ENCODE measurements at regions not wholly inside any gene's neighbourhood (a gene's known extent, or its start where the extent isn't known, plus 50 kb on each side); places are given as distances from the start of the nearest gene placed in this dataset.
A peak's percentile ranks its signal among the peaks of the same experiment; 100 is the strongest.
"Not testable (repeated sequence)": the region's sequence is repeated elsewhere in the genome, so short reads cannot be mapped to it uniquely, and the experiment has no call there.

GRCh38 chr12:59113831-59114615 is 193.7 kb upstream of the LRIG3 start:
- peaks cover 7% of the 10 kb centered on the region for H3K4me1 Mint-ChIP-seq (ENCODE audit: low read depth, unreplicated experiment)
- H3K27ac Mint-ChIP-seq (ENCODE audit: unreplicated experiment): no peak overlapping the region
- H3K36me3 Mint-ChIP-seq (ENCODE audit: insufficient read depth, unreplicated experiment): no peaks in the 10 kb centered on the region
- peaks cover 5% of the 10 kb centered on the region for H3K9me3 Mint-ChIP-seq (ENCODE audit: low read depth, unreplicated experiment)
- CTCF ChIA-PET: interaction anchor here (0.9 to 1.4 kb wide), 3 partner anchors 13 to 51 kb away, joined by 3 to 6 read pairs (median 4); no protein-coding TSS in a partner anchor
- H3K4me3 Mint-ChIP-seq (ENCODE audit: low read depth, unreplicated experiment): no peak overlapping the region
- no TSS peak for BruUV-seq (replicated peaks)
- intact Hi-C loops (cut with micrococcal nuclease; ENCODE audit: unreplicated experiment): loop anchor here (1.0 to 5.0 kb wide), 3 partner anchors 36 to 259 kb away; no protein-coding TSS in a partner anchor
- H3K27me3 Mint-ChIP-seq (ENCODE audit: unreplicated experiment): no peaks in the 10 kb centered on the region
- DNase-seq: peak; percentile 90
- TF ChIP-seq, protein P1, sequence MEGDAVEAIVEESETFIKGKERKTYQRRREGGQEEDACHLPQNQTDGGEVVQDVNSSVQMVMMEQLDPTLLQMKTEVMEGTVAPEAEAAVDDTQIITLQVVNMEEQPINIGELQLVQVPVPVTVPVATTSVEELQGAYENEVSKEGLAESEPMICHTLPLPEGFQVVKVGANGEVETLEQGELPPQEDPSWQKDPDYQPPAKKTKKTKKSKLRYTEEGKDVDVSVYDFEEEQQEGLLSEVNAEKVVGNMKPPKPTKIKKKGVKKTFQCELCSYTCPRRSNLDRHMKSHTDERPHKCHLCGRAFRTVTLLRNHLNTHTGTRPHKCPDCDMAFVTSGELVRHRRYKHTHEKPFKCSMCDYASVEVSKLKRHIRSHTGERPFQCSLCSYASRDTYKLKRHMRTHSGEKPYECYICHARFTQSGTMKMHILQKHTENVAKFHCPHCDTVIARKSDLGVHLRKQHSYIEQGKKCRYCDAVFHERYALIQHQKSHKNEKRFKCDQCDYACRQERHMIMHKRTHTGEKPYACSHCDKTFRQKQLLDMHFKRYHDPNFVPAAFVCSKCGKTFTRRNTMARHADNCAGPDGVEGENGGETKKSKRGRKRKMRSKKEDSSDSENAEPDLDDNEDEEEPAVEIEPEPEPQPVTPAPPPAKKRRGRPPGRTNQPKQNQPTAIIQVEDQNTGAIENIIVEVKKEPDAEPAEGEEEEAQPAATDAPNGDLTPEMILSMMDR (IDR thresholded peaks at IDR 0.05; ENCODE audit: unreplicated experiment): peak; percentile 89

GRCh38 chr12:59111851-59112250 is 191.5 kb upstream of the LRIG3 start:
- no TSS peak for BruUV-seq (replicated peaks)
- no peak overlapping the region for H3K27ac Mint-ChIP-seq (ENCODE audit: unreplicated experiment)
- CTCF ChIA-PET: no interaction called here
- peaks cover 7% of the 10 kb centered on the region for H3K4me1 Mint-ChIP-seq (ENCODE audit: low read depth, unreplicated experiment)
- no peak for DNase-seq
- H3K36me3 Mint-ChIP-seq (ENCODE audit: insufficient read depth, unreplicated experiment): no peaks in the 10 kb centered on the region
- no peaks in the 10 kb centered on the region for H3K27me3 Mint-ChIP-seq (ENCODE audit: unreplicated experiment)
- no peaks in the 10 kb centered on the region for H3K9me3 Mint-ChIP-seq (ENCODE audit: low read depth, unreplicated experiment)
- TF ChIP-seq, protein P1 (IDR thresholded peaks at IDR 0.05; ENCODE audit: unreplicated experiment): no peak
- intact Hi-C loops (cut with micrococcal nuclease; ENCODE audit: unreplicated experiment): loop anchor here (5.0 kb wide), 1 partner anchor 55 kb away; no protein-coding TSS in a partner anchor
- no peak overlapping the region for H3K4me3 Mint-ChIP-seq (ENCODE audit: low read depth, unreplicated experiment)

DNA sequence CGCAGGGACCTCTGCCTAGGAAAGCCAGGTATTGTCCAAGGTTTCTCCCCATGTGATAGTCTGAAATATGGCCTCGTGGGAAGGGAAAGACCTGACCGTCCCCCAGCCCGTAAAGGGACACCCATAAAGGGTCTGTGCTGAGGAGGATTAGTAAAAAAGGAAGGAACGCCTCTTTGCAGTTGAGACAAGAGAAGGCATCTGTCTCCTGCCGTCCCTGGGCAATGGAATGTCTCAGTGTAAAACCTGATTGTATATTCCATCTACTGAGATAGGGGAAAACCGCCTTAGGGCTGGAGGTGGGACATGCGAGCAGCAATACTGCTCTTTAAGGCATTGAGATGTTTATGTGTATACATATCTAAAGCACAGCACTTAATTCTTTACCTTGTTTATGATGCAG is 188.2 kb upstream of the LRIG3 start:
- DNase-seq; H3K27ac Mint-ChIP-seq (ENCODE audit: unreplicated experiment); BruUV-seq (replicated peaks); intact Hi-C loops (cut with micrococcal nuclease; ENCODE audit: unreplicated experiment); H3K27me3 Mint-ChIP-seq (ENCODE audit: unreplicated experiment); H3K4me3 Mint-ChIP-seq (ENCODE audit: low read depth, unreplicated experiment); H3K36me3 Mint-ChIP-seq (ENCODE audit: insufficient read depth, unreplicated experiment); H3K4me1 Mint-ChIP-seq (ENCODE audit: low read depth, unreplicated experiment); H3K9me3 Mint-ChIP-seq (ENCODE audit: low read depth, unreplicated experiment); CTCF ChIA-PET: not testable (repeated sequence)

DNA sequence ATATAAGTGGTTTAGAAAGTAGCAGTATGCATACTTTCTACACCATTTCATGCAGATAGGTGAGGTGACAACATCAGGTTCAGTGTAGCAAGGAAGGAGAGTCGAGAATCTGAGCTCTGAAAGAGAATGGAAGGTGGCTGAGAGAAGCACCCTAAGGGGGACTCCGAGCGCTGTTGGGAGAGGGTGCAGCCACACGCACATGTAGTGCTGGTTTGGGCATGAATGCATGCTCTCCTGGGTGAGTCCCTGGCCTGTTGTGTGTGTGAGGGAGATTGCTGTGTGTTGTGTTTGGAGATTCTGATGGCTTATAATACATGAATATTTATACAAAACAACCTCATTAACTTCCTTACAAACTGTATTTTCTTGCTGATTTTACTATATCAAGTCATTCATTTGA is 180.3 kb upstream of the LRIG3 start:
- intact Hi-C loops (cut with micrococcal nuclease; ENCODE audit: unreplicated experiment): no loop called here
- TF ChIP-seq, protein P1 (IDR thresholded peaks at IDR 0.05; ENCODE audit: unreplicated experiment): no peak
- Mint-ChIP-seq H3K27me3 (ENCODE audit: unreplicated experiment) (no peaks in the 10 kb centered on the region), H3K4me3 (ENCODE audit: low read depth, unreplicated experiment) (no peak overlapping the region), H3K4me1 (ENCODE audit: low read depth, unreplicated experiment) (peaks cover 18% of the 10 kb centered on the region), H3K9me3 (ENCODE audit: low read depth, unreplicated experiment) (no peaks in the 10 kb centered on the region), H3K36me3 (ENCODE audit: insufficient read depth, unreplicated experiment) (no peaks in the 10 kb centered on the region), H3K27ac (ENCODE audit: unreplicated experiment) (no peak overlapping the region)
- no peak for DNase-seq
- CTCF ChIA-PET: interaction anchor here (1.2 to 1.3 kb wide), 2 partner anchors 13 to 15 kb away, joined by 3 to 6 read pairs; no protein-coding TSS in a partner anchor
- BruUV-seq (replicated peaks): no TSS peak

- H3K4me3 Mint-ChIP-seq (ENCODE audit: low read depth, unreplicated experiment): no peak overlapping the region
- TF ChIP-seq, protein P1 (IDR thresholded peaks at IDR 0.05; ENCODE audit: unreplicated experiment): no peak
- CTCF ChIA-PET: no interaction called here
Measured at GRCh38 chr12:59097876-59098275, 177.6 kb upstream of the LRIG3 start.

More at GRCh38 chr12:59097876-59098275, 177.6 kb upstream of the LRIG3 start:
- Mint-ChIP-seq H3K4me1 (ENCODE audit: low read depth, unreplicated experiment) (peaks cover 18% of the 10 kb centered on the region), H3K9me3 (ENCODE audit: low read depth, unreplicated experiment) (no peaks in the 10 kb centered on the region), H3K36me3 (ENCODE audit: insufficient read depth, unreplicated experiment) (no peaks in the 10 kb centered on the region), H3K27ac (ENCODE audit: unreplicated experiment) (no peak overlapping the region), H3K27me3 (ENCODE audit: unreplicated experiment) (no peaks in the 10 kb centered on the region)
- no peak for DNase-seq
- no TSS peak for BruUV-seq (replicated peaks)
- intact Hi-C loops (cut with micrococcal nuclease; ENCODE audit: unreplicated experiment): no loop called here

All from Calu3 (cell line).